ENCODE measurements at regions not wholly inside any gene's neighbourhood (a gene's known extent, or its start where the extent isn't known, plus 50 kb on each side); places are given as distances from the start of the nearest gene placed in this dataset.
"Not testable (repeated sequence)": the region's sequence is repeated elsewhere in the genome, so short reads cannot be mapped to it uniquely, and the experiment has no call there.

DNA sequence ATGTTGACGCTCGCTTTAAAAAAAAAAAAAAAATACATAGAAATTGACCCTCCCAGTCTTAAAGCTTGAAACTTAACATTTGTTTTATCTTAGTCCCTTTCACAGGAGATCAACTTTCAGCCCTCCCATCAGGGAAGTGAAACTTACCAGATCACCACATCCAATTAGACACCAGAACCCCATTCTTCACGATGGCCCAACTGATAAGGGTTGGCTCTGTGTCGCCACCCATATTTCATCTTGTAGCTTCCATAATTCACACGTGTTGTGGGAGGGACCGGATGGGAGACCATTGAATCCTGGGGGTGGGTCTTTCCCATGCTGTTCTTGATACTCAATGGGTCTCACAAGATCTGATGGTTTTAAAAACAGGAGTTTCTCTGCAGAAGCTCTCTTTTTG, 629.4 kb upstream of the KCND2 start:
- intact Hi-C loops (cut with micrococcal nuclease): no loop called here
- Mint-ChIP-seq H3K27ac (no peak overlapping the region), H3K4me1 (no peaks in the 10 kb centered on the region), H3K36me3 (ENCODE audit: low read depth) (no peaks in the 10 kb centered on the region), H3K27me3 (no peaks in the 10 kb centered on the region), H3K9me3 (peaks cover 7% of the 10 kb centered on the region), H3K4me3 (no peak overlapping the region)
- no peak for DNase-seq

DNA sequence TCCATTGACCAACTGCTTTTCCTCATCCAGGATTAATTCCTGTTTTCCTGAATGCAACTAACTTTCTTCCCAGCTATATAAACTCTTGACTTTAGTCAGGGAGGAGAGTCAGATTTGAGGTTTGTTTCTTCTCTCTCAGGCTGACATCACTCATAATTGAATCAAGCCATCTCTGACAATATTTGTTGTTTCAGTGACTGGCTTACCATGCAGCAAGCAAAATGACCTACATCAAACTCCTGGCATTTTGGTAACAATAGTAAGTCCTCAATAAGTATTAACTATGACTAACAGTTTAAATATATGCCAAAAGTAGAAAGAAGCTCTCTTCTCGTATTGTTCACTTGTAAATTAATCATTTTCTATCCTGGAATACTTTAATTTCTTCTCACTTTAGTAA, 625.7 kb upstream of the KCND2 start:
- no peak overlapping the region for H3K4me3 Mint-ChIP-seq
- H3K27ac Mint-ChIP-seq: no peak overlapping the region
- H3K4me1 Mint-ChIP-seq: no peaks in the 10 kb centered on the region
- no peak for DNase-seq
- intact Hi-C loops (cut with micrococcal nuclease): no loop called here
- H3K36me3 Mint-ChIP-seq (ENCODE audit: low read depth): no peaks in the 10 kb centered on the region
- H3K9me3 Mint-ChIP-seq: peaks cover 3% of the 10 kb centered on the region
- no peaks in the 10 kb centered on the region for H3K27me3 Mint-ChIP-seq

DNA sequence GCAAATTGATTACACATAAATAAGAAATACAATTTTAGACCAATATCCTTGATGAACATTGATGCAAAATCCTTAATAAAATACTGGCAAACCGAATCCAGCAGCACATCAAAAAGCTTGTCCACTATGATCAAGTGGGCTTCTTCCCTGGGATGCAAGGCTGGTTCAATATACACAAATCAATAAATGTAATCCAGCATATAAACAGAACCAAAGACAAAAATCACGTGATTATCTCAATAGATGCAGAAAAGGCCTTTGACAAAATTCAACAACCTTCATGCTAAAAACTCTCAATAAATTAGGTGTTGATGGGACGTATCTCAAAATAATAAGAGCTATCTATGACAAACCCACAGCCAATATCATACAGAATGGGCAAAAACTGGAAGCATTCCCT, 624.2 kb upstream of the KCND2 start:
- H3K27me3 Mint-ChIP-seq; H3K27ac Mint-ChIP-seq; DNase-seq; H3K4me1 Mint-ChIP-seq; H3K36me3 Mint-ChIP-seq (ENCODE audit: low read depth); intact Hi-C loops (cut with micrococcal nuclease); H3K4me3 Mint-ChIP-seq; H3K9me3 Mint-ChIP-seq: not testable (repeated sequence)

DNA sequence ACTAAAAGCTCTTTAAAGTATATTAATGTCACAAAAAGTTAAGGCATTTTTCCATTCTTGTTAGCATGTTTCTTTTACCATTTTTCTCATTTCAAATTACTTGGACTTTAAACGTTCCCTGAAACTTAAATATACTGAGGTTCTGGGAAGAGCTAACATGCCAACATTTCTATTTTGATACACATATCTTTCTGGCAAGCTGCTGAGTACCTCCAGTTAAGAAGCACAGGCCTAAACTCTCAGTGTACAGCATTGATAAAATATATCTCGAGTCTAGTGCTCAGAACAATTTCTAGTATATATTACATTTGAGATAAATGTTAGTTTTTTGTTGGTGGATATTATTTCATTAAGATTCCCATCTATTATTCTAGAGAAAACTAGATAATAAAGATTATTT, 612.9 kb upstream of the KCND2 start:
- Mint-ChIP-seq H3K27me3 (no peaks in the 10 kb centered on the region), H3K9me3 (no peaks in the 10 kb centered on the region), H3K36me3 (ENCODE audit: low read depth) (no peaks in the 10 kb centered on the region), H3K4me3 (no peak overlapping the region), H3K27ac (no peak overlapping the region), H3K4me1 (no peaks in the 10 kb centered on the region)
- no peak for DNase-seq
- intact Hi-C loops (cut with micrococcal nuclease): no loop called here

DNA sequence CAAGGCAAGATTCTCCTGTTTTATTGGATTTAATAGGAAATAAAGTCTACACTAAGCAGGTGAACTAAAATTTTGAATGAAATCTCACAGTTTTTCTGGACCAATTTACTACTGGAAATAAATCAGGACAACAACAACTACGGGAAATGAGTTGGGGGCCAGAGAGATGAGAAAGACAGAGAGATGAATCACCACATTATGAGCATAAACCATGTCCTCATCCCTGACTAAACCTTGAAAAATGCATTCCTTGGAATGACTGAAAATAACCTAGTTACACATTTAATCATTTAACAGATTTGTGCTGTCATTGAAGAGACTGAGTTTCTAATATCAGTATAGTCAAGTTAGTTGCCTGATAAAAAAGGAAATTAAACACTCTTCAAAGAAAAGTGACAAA, 608.4 kb upstream of the KCND2 start:
- intact Hi-C loops (cut with micrococcal nuclease): no loop called here

DNA sequence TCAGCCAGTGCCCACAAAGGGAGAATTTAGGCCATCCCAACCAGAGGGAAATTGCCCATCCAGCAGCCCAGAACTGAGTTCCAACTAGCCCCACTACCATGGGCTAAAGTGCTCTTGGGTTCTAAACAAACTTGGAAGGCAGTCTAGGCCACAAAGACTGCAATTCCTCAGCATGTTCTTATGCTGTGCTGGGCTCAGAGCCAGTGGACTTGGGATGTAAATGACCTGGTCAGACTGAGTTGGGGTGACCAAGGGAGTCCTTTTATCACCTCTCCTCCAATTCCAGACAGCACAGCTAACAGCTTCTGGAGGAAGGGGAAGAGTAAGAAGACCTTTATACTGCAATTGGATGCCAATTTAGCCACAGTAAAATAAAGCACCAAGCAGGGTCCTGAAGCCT, 607.2 kb upstream of the KCND2 start:
- Mint-ChIP-seq H3K4me1 (no peaks in the 10 kb centered on the region), H3K36me3 (ENCODE audit: low read depth) (no peaks in the 10 kb centered on the region), H3K9me3 (peaks cover 5% of the 10 kb centered on the region), H3K27me3 (no peaks in the 10 kb centered on the region), H3K27ac (no peak overlapping the region), H3K4me3 (no peak overlapping the region)
- intact Hi-C loops (cut with micrococcal nuclease): no loop called here
- DNase-seq: no peak

More for the DNA sequence above, 608.4 kb upstream of the KCND2 start:
- Mint-ChIP-seq H3K4me3 (no peak overlapping the region), H3K4me1 (no peaks in the 10 kb centered on the region), H3K27ac (no peak overlapping the region), H3K27me3 (no peaks in the 10 kb centered on the region), H3K9me3 (peaks cover 5% of the 10 kb centered on the region), H3K36me3 (ENCODE audit: low read depth) (no peaks in the 10 kb centered on the region)
- no peak for DNase-seq

DNA sequence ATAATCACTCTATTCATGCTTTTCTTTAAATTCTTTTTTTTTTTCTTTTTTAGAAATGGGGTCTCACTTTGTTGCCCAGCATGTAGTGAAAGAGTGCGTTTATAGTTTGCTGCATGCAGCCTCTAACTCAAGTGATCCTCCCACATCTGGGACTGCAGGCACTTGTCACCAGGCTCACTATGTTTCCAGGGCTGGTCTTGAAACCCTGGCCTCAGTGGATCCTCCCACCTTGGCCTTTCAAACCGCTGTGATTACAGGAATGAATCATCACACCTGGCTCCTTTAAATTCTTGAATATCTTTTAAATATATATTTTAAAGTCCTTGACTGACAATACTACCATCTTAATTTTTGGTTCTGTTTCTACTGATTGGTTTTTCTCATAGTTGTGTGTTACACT, 591.6 kb upstream of the KCND2 start:
- Mint-ChIP-seq H3K27me3 (no peaks in the 10 kb centered on the region), H3K4me1 (no peaks in the 10 kb centered on the region), H3K9me3 (no peaks in the 10 kb centered on the region), H3K4me3 (no peak overlapping the region), H3K36me3 (ENCODE audit: low read depth) (no peaks in the 10 kb centered on the region), H3K27ac (no peak overlapping the region)
- DNase-seq: no peak
- intact Hi-C loops (cut with micrococcal nuclease): no loop called here

DNA sequence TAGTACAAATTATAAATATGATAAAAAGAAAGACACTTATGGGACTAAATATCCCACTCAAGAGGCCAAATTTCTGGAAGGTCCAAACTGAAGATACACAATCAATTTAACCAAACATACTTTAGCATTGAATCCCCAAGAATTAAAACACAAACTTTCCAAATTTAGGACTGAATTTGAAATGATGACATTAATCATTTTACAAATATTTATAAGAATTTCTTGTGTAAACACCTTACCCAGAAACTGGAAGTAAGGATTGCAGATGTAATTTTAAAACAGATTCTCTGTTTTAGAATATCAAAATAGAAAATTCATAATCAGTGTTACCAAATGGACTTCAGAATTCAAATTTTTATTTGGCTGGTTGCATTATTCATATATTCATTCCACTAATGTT, 588.2 kb upstream of the KCND2 start:
- Mint-ChIP-seq H3K4me1 (no peaks in the 10 kb centered on the region), H3K27me3 (no peaks in the 10 kb centered on the region), H3K4me3 (no peak overlapping the region), H3K27ac (no peak overlapping the region), H3K36me3 (ENCODE audit: low read depth) (no peaks in the 10 kb centered on the region), H3K9me3 (no peaks in the 10 kb centered on the region)
- DNase-seq: no peak
- intact Hi-C loops (cut with micrococcal nuclease): no loop called here

DNA sequence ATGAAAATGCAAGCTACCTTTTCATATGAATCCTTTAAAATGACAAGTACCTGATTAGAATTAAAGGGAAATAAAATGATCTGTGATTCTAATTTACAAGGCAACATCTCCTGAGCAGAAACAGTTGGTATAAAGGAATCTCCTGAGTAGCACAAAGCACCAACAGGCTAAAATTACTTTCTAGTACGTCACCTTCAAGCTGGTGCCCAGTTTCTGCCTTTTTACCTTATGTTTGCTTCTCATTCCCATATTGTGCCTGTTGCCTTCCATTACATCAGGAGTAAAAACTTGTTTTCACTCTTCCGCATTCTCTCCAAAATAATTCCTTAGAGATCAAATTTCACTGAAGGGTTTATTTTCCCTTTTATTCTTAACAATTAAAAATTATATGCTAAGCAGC, 587.1 kb upstream of the KCND2 start:
- intact Hi-C loops (cut with micrococcal nuclease): no loop called here
- no peak for DNase-seq
- Mint-ChIP-seq H3K36me3 (ENCODE audit: low read depth) (no peaks in the 10 kb centered on the region), H3K4me1 (no peaks in the 10 kb centered on the region), H3K27ac (no peak overlapping the region), H3K9me3 (no peaks in the 10 kb centered on the region), H3K4me3 (no peak overlapping the region), H3K27me3 (no peaks in the 10 kb centered on the region)

DNA sequence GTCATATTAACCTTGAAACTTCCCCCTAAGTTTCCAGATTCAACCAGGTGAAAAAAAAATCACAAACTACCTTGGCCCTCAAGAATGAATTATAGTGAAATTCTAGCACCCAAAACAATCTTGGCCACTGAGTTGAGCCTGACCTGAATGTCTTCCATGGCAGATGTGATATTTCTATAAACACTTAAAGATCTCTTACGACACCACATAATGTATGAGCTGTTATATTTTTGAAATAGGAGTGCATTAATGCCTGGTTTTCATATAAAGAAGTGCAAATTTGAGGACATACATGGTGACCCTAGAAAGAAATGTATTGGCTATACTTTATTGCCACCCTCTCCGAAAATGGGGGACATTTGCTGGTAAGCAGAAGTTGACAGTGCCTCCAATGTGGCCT, 584.1 kb upstream of the KCND2 start:
- Mint-ChIP-seq H3K27me3 (no peaks in the 10 kb centered on the region), H3K4me1 (no peaks in the 10 kb centered on the region), H3K27ac (no peak overlapping the region), H3K36me3 (ENCODE audit: low read depth) (no peaks in the 10 kb centered on the region), H3K4me3 (no peak overlapping the region), H3K9me3 (no peaks in the 10 kb centered on the region)
- intact Hi-C loops (cut with micrococcal nuclease): no loop called here
- no peak for DNase-seq

DNA sequence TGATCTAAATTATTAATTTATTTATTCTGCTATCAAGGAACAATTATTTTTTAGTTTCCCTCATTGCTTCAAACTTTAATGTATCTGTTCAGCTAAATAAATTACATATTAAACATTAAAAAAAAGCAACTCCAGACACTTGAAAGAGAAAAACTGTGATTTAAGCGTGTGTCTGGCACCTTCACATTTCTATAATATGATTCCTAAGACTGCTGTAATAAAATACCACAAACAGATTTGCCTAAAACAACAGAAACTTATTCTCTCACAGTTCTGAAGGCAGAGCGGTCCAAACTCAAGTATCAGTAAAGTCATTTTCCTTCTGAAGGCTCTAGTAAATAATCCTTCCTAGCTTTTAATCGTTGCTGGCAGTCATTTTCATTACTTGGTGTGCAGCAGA, 580.4 kb upstream of the KCND2 start:
- DNase-seq: no peak
- intact Hi-C loops (cut with micrococcal nuclease): no loop called here
- H3K4me3 Mint-ChIP-seq: no peak overlapping the region
- peaks cover 4% of the 10 kb centered on the region for H3K9me3 Mint-ChIP-seq
- H3K36me3 Mint-ChIP-seq (ENCODE audit: low read depth): no peaks in the 10 kb centered on the region
- H3K4me1 Mint-ChIP-seq: no peaks in the 10 kb centered on the region
- no peak overlapping the region for H3K27ac Mint-ChIP-seq
- no peaks in the 10 kb centered on the region for H3K27me3 Mint-ChIP-seq

DNA sequence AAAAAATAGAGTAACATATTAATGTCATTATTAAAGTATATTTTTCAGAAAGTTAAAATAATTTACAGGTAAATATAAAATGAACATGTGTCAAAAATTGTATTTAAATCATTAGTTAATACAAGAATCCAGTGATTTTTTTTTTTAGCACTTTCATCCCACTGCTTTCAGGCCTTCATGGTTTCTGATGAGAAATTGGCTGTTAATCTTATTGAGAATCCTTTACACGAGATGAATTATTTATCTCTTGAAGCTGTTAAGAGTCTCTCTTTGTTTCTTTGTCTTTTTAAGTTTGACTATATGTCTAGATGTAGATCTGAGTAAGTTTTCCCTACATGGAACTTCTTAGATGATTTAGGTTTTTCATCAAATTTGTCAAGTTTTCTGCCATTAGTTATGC, 578.5 kb upstream of the KCND2 start:
- H3K36me3 Mint-ChIP-seq (ENCODE audit: low read depth): no peaks in the 10 kb centered on the region
- H3K27ac Mint-ChIP-seq: no peak overlapping the region
- intact Hi-C loops (cut with micrococcal nuclease): no loop called here
- H3K9me3 Mint-ChIP-seq: peaks cover 4% of the 10 kb centered on the region
- H3K4me3 Mint-ChIP-seq: no peak overlapping the region
- no peak for DNase-seq
- H3K4me1 Mint-ChIP-seq: no peaks in the 10 kb centered on the region
- no peaks in the 10 kb centered on the region for H3K27me3 Mint-ChIP-seq

DNA sequence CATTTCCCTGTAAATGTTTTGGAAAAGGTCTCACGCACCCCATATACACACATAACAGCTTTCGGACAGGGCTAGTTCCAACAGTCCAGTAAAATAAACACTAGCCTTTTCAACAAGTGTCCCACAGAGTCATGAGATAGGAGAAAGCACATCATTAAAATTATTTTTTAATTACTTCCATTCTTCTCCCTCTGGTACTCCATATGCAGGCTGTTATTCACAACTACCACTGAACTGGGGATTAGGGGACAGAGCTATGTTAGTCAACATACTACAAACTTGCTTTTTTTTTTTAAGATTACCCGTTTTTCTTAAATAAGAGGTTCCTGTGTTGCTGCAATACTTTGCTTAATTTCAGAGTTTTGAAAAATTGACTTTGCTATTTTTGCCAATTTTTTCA, 576.6 kb upstream of the KCND2 start:
- Mint-ChIP-seq H3K27me3 (no peaks in the 10 kb centered on the region), H3K9me3 (peaks cover 4% of the 10 kb centered on the region), H3K36me3 (ENCODE audit: low read depth) (no peaks in the 10 kb centered on the region), H3K27ac (no peak overlapping the region), H3K4me1 (no peaks in the 10 kb centered on the region), H3K4me3 (no peak overlapping the region)
- no peak for DNase-seq
- intact Hi-C loops (cut with micrococcal nuclease): no loop called here

DNA sequence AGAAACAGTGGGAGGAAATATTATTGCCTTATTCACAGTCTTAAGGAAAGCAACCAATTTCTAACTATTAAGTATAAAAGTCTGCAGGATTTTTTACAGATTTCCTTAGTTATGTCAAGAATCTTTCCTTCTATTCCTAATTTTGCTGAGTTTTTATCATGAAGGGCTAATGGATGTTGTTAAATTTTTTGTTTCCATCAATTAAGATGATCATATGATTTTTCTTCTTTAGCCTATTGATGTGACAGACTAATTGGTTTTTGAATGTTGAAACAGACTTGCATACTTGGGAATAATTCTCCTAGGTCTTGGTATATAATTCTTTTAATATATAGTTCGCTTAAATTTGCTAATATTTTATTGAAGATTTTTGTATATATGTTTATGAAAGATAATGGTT, 569.1 kb upstream of the KCND2 start:
- DNase-seq: no peak
- Mint-ChIP-seq H3K4me1 (no peaks in the 10 kb centered on the region), H3K27me3 (no peaks in the 10 kb centered on the region), H3K36me3 (ENCODE audit: low read depth) (no peaks in the 10 kb centered on the region), H3K9me3 (peaks cover 6% of the 10 kb centered on the region), H3K4me3 (no peak overlapping the region), H3K27ac (no peak overlapping the region)
- intact Hi-C loops (cut with micrococcal nuclease): no loop called here

DNA sequence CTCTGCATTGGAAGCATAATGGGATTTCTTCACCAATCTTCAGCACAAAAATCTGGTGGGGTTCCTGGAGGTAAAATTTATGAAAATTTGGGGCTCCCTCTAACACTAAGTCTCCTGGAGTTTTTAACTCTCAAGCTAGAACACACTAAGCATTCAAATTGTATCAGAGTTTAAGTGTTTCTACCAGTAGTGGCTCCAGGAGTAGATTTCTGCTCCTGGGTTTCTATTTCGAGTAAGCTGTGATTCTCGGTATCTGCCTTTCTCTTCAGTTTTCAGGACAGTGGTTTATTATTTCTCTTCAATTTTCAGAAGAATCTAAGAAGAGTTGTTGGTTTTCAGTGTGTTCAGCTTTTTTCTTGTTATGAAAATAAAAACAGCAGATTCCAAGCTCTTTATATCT, 566.4 kb upstream of the KCND2 start:
- Mint-ChIP-seq H3K9me3 (peaks cover 6% of the 10 kb centered on the region), H3K27me3 (no peaks in the 10 kb centered on the region), H3K36me3 (ENCODE audit: low read depth) (no peaks in the 10 kb centered on the region), H3K27ac (no peak overlapping the region), H3K4me3 (no peak overlapping the region), H3K4me1 (peaks cover 2% of the 10 kb centered on the region)
- intact Hi-C loops (cut with micrococcal nuclease): no loop called here
- DNase-seq: no peak

DNA sequence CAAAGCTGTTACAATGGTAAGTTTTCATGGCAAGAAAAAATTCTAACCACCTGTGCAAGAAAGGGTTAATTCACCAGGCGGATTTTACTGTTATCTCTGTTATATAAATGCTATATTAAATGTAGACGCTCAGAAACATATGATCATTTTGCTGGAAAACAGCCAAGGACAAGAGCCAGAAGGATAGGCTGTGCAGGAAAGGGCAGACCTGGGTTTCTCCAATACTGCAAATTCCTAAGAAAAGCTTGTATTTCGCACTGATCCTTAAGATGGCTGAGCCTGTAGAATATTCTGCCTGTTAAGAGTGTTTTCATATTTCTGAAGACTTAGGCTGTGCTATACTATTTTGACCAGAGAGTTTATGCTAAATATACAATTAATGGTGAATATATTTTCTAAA, 564.1 kb upstream of the KCND2 start:
- intact Hi-C loops (cut with micrococcal nuclease): no loop called here
- Mint-ChIP-seq H3K4me1 (peaks cover 2% of the 10 kb centered on the region), H3K9me3 (peaks cover 6% of the 10 kb centered on the region), H3K27ac (no peak overlapping the region), H3K36me3 (ENCODE audit: low read depth) (no peaks in the 10 kb centered on the region), H3K4me3 (no peak overlapping the region), H3K27me3 (no peaks in the 10 kb centered on the region)
- DNase-seq: no peak
